BLaER1 treated with 17β-estradiol and CSF1 and Interleukin-3, amounts not matched to agents 10 nM and 100 nM (cell line): ENCODE measurements at regions not wholly inside any gene's neighbourhood (a gene's known extent, or its start where the extent isn't known, plus 50 kb on each side); places are given as distances from the start of the nearest gene placed in this dataset.

ENCODE experiments used
- H3K27ac ChIP-seq, 11 experiments: shearing (Covaris generic); formaldehyde crosslinking; 2 replicates each; pipeline ENCODE4 v1.8.1; 2022
- H3K27me3 ChIP-seq, 11 experiments: shearing (Covaris generic); formaldehyde crosslinking; 2 replicates each; pipeline ENCODE4 v1.8.1; 2022
- H3K36me3 ChIP-seq, 11 experiments: shearing (Covaris generic); formaldehyde crosslinking; 2 replicates each; pipeline ENCODE4 v1.8.1; 2022
- H3K4me1 ChIP-seq, 10 experiments: shearing (Covaris generic); formaldehyde crosslinking; 2 replicates each; pipeline ENCODE4 v1.8.1; 2022
- H3K4me2 ChIP-seq, 11 experiments: shearing (Covaris generic); formaldehyde crosslinking; 2 replicates each; pipeline ENCODE4 v1.8.1; 2022
- H3K4me3 ChIP-seq, 10 experiments: shearing (Covaris generic); formaldehyde crosslinking; 2 replicates each; pipeline ENCODE4 v1.8.1; 2022
- H3K9ac ChIP-seq, 11 experiments: shearing (Covaris generic); formaldehyde crosslinking; 2 replicates each; pipeline ENCODE4 v1.8.1; 2022
- H3K9me3 ChIP-seq, 11 experiments: shearing (Covaris generic); formaldehyde crosslinking; replicated peaks in 1 of 11; 2 replicates each; pipeline ENCODE4 v1.8.1; 2022
- H4K20me1 ChIP-seq, 11 experiments: shearing (Covaris generic); formaldehyde crosslinking; 2 replicates each; pipeline ENCODE4 v1.8.1; 2022
- Cebpa-rat ChIP-seq, 11 experiments: shearing (Covaris generic); IDR thresholded peaks; 2 replicates each; pipeline ENCODE4 v1.8.1; 2022

DNA sequence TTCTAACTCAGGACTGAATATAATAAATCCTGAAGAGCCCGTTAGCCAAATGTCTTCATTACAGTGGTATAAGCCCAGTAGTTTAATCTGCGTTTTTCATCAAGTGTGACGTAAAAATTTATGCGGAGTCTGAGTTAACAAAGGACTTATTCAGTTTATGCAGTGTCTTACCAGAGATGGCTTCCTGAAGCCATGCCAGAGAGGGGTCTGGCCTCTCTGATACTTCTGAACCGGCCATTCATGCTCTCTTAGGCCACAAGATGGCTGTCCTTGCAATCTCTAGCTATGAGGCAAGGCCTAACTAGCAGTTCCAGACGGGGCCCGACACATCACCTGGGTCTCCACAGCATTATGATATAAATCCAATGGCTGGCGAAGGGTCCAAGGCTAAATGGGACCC lies 101.4 kb downstream of the TEX35 start:
- Histone ChIP-seq H3K4me2 (no peak overlapping the region), H3K9me3 (no peaks in the 10 kb centered on the region), H3K36me3 (no peaks in the 10 kb centered on the region), H3K4me1 (peaks cover 0 to 10% (median under 1%) of the 10 kb centered on the region in 10 experiments; a peak in 5 of 20 replicates), H4K20me1 (no peaks in the 10 kb centered on the region), H3K4me3 (no peak overlapping the region), H3K27me3 (no peaks in the 10 kb centered on the region), H3K9ac (no peak overlapping the region), H3K27ac (no peak overlapping the region)
- TF ChIP-seq Cebpa-rat (IDR thresholded peaks at IDR 0.05): no peak

DNA sequence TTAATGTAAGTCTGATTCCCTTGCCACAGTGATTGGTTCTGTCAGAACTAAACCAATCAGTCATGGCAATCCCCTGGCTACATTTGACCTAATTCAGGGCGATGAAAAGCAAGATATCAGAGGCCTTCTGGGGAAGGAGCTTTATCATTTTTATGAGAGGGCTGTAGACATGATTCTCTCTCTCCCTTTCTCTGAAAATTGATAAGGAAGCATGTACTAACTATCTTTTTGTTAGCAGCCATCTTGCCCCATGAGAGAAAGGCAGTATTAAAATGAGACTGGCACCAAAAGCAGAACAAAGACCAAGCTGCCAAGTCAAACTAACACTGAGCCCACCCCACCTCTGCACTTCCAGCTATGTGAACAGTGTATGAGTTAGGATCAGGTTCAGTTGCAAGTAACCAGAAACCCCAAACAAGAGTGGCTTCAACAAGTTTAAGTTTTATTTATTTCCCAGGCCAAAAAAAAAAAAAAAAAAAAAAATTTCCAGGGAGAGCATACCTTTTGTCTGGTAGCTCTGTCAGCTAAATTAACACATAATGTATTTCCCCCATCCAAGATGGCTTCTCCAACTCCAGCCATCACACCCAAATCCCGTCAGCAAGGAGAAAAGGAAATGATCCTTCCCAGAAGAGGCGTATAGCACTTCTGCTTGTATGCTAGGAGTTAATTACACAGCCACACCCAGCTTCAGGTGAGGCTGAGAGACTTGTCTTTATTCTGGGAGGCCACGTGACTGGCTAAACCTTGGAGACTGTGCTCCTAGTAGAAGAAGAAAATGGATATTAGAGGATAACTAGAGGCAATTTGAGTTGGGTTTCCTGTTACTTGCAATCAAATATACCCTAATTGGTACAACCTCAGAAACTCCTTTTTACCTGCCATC lies 105.8 kb upstream of the RALGPS2 start:
- H3K36me3 ChIP-seq: no peaks in the 10 kb centered on the region
- no peak overlapping the region for H3K4me2 ChIP-seq
- H3K4me1 ChIP-seq: no peaks in the 10 kb centered on the region
- no peaks in the 10 kb centered on the region for H3K9me3 ChIP-seq
- H3K4me3 ChIP-seq: no peak overlapping the region
- no peak overlapping the region for H3K27ac ChIP-seq
- H4K20me1 ChIP-seq: no peaks in the 10 kb centered on the region
- no peaks in the 10 kb centered on the region for H3K27me3 ChIP-seq
- no peak for TF ChIP-seq Cebpa-rat (IDR thresholded peaks at IDR 0.05)
- no peak overlapping the region for H3K9ac ChIP-seq

DNA sequence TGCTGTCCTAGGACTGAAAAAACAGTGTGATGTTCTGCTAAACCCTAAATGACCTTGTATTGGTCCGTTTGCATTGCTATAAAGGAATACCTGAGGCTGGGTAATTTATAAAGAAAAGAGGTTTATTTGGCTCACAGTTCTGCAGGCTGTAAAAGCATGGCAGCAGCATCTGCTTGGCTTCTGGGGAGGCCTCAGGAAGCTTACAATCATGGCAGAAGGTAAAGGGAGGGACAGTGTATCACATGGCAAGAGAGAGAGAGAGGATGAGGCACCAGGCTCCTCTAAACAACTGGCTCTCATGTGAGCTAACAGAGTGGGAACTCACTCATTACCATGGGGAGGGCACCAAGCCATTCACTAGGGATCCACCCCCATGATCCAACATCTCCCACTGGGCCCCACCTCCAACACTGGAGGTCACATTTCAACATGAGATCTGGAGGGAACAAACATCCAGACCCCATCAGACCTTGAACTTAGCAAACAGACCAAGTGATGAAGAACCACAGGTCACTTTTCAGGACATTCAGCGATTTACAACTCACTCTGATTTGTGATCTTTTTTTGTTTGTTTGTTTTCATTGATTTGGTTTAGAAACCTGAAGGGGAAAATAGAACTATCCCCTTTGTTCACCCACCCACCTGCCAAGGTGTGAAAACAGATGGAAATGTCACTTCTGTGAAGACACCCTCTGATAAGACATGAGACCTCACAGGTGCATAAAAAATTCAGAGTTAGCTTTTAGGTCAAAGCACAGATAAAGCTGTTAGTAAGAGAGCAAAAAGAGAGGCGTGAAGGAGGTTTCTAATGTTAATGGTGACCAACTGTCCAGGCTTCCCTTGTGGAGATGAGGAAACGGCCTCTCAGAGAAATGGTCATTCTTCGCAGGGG lies 104.2 kb upstream of the RALGPS2 start:
- H3K27me3 ChIP-seq: no peaks in the 10 kb centered on the region

DNA sequence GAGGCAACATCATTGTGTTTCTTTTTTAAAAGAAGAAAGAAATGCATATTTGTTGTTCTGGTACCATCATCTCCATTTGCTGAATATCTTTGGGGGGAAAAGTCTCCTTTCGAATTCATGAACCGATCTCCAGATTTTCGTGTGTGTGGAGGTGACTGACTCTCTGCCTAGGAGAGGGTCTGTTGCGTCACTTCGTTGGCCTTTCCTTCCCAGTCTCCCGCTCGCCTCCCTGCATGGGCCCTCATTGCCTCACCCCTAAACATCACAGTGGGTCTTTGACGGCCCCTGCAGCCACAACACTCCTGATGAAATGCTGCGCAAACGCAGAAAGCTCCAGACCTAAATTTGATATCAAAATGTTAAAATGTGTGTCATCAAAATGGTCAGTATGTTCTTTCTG lies 103.2 kb upstream of the RALGPS2 start:
- Histone ChIP-seq H3K9ac (no peak overlapping the region), H4K20me1 (no peaks in the 10 kb centered on the region), H3K4me3 (no peak overlapping the region), H3K36me3 (no peaks in the 10 kb centered on the region), H3K4me1 (no peaks in the 10 kb centered on the region), H3K9me3 (no peaks in the 10 kb centered on the region), H3K4me2 (no peak overlapping the region), H3K27ac (no peak overlapping the region), H3K27me3 (no peaks in the 10 kb centered on the region)
- no peak for TF ChIP-seq Cebpa-rat (IDR thresholded peaks at IDR 0.05)

More for the DNA sequence above, 104.2 kb upstream of the RALGPS2 start:
- no peaks in the 10 kb centered on the region for H3K36me3 ChIP-seq
- H3K9me3 ChIP-seq: no peaks in the 10 kb centered on the region
- no peak overlapping the region for H3K9ac ChIP-seq
- no peak overlapping the region for H3K4me2 ChIP-seq
- no peaks in the 10 kb centered on the region for H3K4me1 ChIP-seq
- no peak overlapping the region for H3K27ac ChIP-seq
- no peak overlapping the region for H3K4me3 ChIP-seq
- no peaks in the 10 kb centered on the region for H4K20me1 ChIP-seq
- TF ChIP-seq Cebpa-rat (IDR thresholded peaks at IDR 0.05): no peak

DNA sequence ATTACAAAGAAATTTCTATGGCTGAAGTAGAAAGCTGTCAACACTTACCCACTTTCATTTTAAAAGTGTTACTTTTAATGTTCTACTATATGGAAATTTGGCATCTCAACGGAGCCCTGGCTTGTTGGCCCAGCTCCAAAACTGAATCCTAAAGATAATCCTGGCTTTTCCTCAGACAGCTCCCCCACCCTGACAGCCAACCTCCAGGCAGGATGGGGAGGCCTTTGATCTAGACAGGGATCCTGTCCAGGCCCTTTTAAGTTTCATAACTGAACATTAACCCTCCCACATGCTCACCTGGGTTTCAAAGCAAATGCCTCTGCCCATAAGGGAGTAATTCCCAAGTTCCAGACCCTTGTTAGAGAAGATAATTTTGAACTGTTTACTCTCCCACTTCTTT lies 99.3 kb upstream of the RALGPS2 start:
- Histone ChIP-seq H3K36me3 (no peaks in the 10 kb centered on the region), H3K4me2 (no peak overlapping the region), H3K9ac (no peak overlapping the region), H3K9me3 (no peaks in the 10 kb centered on the region), H4K20me1 (no peaks in the 10 kb centered on the region), H3K27me3 (no peaks in the 10 kb centered on the region), H3K4me1 (no peaks in the 10 kb centered on the region), H3K4me3 (no peak overlapping the region), H3K27ac (no peak overlapping the region)
- no peak for TF ChIP-seq Cebpa-rat (IDR thresholded peaks at IDR 0.05)

DNA sequence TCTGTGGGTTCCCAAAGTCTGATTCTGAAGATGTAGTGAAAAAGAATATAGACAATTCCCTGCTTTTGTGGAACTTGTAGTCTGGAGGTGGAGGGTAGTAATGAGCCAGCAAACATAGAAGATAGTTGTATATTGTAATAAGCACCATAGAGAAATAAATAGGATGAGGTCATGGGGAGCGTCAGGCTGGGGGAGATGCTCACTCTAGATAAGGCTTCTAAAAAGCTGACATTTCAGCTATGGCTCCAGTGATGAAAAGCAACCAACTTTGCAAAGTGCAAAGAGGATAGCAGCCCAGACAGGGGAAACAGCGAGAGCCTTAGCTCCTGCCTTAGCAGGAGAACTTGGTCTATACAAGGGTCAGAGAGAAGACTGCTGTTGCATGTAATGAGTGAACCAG lies 98.0 kb upstream of the RALGPS2 start:
- no peaks in the 10 kb centered on the region for H3K36me3 ChIP-seq

DNA sequence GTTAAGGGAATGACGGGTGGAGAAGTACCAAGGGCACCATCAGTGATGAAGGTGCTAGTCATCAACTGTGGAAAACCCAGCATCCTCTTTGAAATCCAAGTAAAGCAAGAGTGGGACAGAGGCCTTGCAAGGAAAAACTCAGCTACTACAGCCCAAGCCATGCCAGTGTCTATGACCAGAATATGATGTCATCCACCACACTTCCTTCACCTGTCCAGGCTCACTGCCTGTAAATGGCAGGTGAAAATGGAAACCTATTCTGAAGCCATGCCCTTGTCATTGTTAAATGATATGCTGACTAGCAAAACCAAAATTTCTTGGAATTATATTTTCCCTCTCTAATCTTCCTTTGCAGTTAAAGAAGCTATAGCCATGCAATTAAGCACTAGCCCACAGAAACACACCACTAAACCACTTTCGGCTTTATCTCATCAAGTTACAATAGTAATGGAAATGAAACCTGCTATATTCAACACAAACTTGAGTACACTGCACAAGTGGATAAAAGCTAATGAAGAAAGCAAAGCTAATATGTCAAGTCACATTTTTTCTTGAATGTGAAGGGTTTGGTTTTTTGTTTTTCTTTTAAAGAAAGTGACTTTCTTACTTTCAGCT lies 96.3 kb upstream of the RALGPS2 start:
- Histone ChIP-seq H3K27me3 (no peaks in the 10 kb centered on the region), H3K36me3 (no peaks in the 10 kb centered on the region), H3K9ac (no peak overlapping the region), H3K4me1 (no peaks in the 10 kb centered on the region), H4K20me1 (no peaks in the 10 kb centered on the region), H3K9me3 (no peaks in the 10 kb centered on the region), H3K4me3 (no peak overlapping the region), H3K4me2 (no peak overlapping the region), H3K27ac (no peak overlapping the region)
- no peak for TF ChIP-seq Cebpa-rat (IDR thresholded peaks at IDR 0.05)

More for the DNA sequence above, 98.0 kb upstream of the RALGPS2 start:
- Histone ChIP-seq H3K27me3 (no peaks in the 10 kb centered on the region), H3K27ac (no peak overlapping the region), H3K9ac (no peak overlapping the region), H3K4me2 (no peak overlapping the region), H3K9me3 (no peaks in the 10 kb centered on the region), H3K4me3 (no peak overlapping the region), H4K20me1 (no peaks in the 10 kb centered on the region), H3K4me1 (no peaks in the 10 kb centered on the region)
- no peak for TF ChIP-seq Cebpa-rat (IDR thresholded peaks at IDR 0.05)

DNA sequence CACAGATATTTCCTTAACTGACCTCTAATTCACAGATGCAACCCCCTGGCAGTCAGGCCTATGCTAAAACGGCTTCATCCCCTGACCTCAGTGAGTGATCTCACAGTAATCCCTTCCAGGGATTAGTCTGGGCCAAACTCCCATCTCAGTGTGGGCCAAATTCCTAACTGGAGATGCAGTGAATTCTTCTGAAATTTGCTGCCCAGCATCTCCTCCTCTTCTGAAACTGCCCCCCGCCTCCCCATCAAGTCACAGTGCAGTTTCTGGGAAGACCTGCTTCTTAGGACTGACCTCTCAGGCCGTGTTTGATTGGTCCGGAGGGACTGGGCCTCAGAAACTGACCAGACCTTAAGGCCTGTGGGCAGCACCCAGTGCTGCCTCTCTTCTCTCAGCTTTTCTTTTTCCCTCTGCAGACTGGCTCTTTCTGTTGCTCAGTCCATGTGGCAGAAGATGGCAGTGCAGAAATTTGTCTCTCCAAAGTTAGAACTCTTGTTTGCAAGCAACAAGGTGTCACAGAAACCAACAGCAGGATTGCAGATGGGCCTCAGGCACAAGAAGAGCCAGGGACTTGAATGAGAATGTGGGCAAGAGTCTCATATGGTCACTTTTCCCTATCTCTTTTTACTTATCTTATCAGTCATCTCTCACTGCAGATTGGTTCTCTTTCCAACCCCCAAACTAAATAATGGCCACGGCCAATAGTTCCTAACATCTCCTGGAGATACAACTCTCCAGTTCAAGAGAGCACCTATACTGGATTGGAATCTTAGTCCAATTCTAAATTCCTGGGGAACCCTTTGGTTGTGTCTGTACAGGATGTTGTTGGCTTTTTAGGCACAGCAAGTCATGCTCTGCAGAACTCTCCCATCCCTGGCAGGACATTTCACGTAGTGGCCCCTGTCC lies 95.5 kb upstream of the RALGPS2 start:
- H3K4me2 ChIP-seq: no peak overlapping the region
- H3K4me1 ChIP-seq: no peaks in the 10 kb centered on the region
- no peaks in the 10 kb centered on the region for H3K9me3 ChIP-seq
- no peak overlapping the region for H3K9ac ChIP-seq
- H3K36me3 ChIP-seq: no peaks in the 10 kb centered on the region
- no peaks in the 10 kb centered on the region for H4K20me1 ChIP-seq
- H3K27me3 ChIP-seq: no peaks in the 10 kb centered on the region
- no peak overlapping the region for H3K27ac ChIP-seq
- no peak for TF ChIP-seq Cebpa-rat (IDR thresholded peaks at IDR 0.05)
- no peak overlapping the region for H3K4me3 ChIP-seq
